NOMO-1 treated with DMSO at 0.1 percent for 48 hours (cell line): ENCODE measurements at regions not wholly inside any gene's neighbourhood (a gene's known extent, or its start where the extent isn't known, plus 50 kb on each side); places are given as distances from the start of the nearest gene placed in this dataset.

Source experiments
- DNase-seq: peaks from one replicate; lab custom pipeline; 2025; ENCODE audit not compliant: unreplicated experiment; lab: John Stamatoyannopoulos, UW

DNA sequence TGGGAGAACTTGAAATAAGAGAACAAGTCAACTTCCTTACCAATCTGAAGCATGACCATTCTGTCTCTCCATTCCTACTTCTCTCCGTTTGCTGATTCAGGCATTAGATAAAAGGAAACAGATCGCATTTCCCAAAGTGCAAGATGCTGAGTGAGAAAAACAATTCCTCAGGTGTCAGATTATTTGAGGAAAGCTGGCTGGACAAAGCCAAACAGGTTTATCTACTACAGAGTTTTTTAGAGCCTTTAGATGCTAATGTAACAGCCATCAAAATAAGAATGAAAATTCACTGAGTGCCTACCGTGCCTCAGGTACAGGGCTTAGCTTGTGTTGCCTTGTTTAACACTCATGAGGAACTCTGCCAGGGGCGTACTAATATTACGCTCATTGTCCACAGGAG, 135.9 kb upstream of the MBL2 start:
- DNase-seq: no peak

GRCh38 chr10:52906046-52906445, 133.5 kb upstream of the MBL2 start:
- no peak for DNase-seq

DNA sequence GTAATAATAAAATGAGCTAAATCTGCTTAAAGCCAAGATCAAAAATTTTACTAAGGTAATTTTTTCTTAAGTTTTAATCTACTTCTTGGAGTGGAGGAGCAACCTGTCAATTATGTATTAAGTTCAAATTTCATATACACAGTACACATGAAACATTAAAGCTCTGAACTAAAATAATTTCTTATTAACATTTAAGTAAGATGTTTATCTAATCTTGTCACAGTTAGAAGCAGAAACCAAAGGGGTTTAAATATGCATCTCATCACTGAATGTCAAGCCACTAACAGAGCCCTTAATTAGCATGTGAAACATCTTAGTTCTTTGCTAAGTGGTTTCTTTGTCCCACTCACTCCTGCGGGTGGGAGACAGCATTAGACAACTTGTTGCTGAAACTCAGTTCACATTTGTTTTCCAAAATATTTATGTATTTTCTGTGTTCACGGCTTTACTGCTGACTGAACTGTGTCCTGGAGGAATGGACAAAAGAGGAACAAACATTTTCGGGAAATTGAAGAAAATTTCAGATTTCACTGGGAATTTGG, 130.9 kb upstream of the MBL2 start:
- DNase-seq: no peak

GRCh38 chr10:52900593-52900992, 128.0 kb upstream of the MBL2 start:
- DNase-seq: no peak

DNA sequence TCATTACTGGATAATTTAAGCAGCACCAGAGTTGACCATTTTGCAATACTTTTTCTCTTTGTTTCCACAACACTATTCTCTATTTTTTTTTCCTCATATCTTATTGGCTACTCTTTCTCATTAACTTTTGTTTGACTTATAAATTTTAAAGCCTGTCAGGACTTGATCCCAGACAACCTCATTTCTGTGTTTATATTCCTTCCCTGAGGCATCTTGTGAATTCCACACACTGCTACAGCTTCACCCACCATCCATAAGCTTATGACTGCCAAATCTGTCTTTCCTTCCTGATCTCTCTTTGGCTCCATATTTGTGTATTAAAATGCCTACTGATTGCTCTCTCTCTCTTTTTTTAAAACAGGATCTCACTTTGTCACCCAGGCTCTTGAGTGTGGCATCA, 124.6 kb upstream of the MBL2 start:
- DNase-seq: no peak

DNA sequence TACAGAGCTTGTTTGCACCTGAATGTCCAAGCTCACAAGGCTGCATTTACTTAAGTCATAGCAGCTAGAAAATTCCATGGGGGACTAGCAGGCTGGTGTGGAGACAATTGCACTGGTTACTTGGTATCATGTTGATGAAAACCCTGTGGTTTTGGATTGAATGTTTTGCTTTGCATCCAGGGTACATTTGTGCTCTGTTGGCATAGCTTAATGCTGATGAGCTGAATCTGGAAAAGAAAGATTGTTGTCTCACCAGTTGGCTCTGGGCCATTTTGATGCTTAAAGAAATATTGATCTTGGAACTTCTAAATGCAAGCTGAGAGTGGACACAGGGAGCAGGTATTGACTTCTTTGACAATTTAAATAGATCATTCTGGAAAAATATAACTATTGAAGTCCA, 122.5 kb upstream of the MBL2 start:
- no peak for DNase-seq

DNA sequence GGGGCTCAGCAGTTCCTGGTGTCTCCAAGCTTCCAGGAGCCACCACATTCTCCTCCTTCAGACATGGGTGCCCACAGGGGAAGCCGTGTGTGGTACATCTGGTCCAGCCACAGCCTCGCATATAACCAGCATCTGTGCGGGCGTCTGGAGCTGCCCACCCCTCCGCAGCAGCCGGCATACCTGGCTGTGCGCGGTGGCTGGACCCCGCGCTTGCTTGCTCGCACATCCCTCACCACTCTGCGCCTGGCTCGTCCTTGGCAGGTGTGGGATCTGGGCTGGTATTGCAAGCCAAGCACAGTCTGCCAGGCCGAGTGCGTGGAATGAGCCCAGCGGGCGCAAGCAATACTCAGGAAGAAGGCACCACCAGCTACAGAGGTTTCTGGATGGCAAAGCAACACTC, 117.7 kb upstream of the MBL2 start:
- DNase-seq: no peak

DNA sequence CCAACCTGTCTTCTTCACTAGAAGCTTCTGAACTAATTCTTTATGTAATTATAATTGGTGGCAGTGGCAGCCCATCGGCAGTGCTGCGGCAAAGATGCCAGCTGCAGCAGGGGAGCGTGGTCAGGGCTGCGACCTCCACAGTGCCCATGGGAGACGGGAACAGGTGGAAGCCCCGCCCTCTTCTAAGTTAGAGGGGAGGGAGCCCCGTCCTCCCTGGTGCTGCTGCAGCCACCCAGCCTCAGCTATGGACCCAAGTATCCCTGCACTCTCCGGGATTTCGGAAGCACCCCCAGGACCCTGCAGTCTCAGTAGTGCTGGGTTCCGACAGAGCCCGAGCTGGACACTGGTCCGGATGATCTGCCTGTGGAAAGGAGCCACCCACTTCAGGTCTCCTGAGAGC, 117.0 kb upstream of the MBL2 start:
- DNase-seq: no peak

- DNase-seq: peak; percentile 60
Observed at GRCh38 chr10:52883996-52884871, 111.7 kb upstream of the MBL2 start.

DNA sequence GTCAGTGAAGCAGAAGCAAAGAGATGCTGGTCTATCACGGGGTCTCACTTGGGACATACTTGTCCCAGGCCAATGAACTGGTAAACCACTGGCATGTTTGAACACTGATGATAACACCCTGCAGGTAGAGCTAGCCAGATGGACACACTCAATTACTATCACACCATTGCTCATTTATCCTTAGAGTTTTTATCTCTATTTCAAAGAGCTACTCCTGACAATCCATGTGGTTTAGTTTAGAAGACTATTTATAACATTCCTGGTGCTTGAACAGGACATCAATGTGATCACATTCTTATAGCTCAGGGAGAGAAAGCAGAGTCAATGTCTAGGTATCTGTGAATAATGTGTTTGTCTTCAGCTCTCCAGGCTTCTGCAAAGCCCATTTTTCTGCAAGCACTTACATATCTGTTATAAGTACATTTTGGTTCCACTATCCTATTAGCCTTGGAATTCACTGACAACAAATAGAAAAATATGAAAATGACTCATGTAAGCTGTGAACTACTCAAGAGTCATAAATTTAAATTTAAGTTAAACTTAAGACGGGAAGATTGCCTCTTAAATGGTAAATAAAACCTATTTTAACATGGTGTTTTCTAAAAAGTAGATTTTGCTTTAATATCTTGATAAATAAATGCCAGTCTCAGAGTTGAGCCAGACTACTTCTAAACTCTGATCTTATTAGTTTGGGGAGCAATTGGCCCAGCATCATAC, 106.7 kb upstream of the MBL2 start:
- no peak for DNase-seq

- no peak for DNase-seq
Observed at GRCh38 chr10:52877451-52877850, 104.9 kb upstream of the MBL2 start.

DNA sequence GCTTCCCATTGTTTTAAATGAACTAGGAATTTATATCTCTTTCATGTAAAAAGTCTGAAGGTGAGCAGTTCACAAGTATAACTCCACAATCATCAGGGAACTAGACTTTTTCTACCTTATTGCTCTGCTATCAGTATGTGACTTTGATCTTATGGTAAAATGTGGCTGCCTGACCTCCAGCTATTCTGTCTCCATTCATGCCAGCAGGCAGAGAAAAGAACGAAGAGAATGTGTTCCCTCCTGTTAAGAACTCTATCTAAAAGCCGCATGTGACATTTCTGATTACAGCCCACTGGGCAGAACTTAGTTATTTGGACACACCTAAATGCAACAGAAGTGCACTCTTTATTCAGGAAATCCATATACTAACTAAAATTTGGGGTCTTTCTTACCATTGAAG, 102.8 kb upstream of the MBL2 start:
- DNase-seq: no peak

DNA sequence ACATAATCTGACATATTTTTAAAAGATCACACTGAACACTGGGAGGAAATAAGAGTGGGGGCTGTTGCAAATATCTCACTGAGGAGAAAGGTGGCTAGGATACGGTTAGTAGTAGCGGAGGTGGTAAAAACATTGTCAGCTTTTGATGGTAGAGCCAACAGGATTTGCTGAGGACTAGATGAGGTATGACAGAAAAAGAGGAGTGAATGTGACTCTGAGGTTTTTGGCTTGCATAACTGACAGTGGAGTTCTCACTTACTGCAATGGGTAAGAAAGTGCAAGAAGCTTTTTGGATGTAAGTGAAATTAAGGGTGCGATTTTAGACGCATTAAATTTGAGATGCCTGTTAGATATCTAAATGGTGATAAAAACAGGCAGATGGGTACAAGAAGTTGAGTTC, 102.0 kb upstream of the MBL2 start:
- DNase-seq: no peak

GRCh38 chr10:52871191-52871843, 98.7 kb upstream of the MBL2 start:
- no peak for DNase-seq

DNA sequence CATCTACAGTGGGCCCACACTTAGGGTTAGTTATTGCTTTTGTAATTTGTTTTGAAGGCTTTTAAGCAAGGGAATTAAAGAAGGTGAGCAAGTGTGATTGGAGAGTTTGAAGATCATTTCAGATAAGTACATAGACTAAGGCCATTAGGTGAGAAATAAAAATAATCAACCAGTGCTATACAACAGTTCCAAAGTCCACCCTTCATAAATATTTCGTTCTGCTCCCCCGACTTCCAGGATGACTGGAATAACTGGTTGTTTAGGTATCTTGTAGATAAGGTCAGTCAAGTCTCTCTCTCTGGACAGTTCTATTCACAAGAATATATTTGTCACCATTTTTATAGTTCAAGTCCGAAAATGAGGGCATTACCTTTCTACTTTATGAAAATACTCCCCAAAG, 98.0 kb upstream of the MBL2 start:
- no peak for DNase-seq

DNA sequence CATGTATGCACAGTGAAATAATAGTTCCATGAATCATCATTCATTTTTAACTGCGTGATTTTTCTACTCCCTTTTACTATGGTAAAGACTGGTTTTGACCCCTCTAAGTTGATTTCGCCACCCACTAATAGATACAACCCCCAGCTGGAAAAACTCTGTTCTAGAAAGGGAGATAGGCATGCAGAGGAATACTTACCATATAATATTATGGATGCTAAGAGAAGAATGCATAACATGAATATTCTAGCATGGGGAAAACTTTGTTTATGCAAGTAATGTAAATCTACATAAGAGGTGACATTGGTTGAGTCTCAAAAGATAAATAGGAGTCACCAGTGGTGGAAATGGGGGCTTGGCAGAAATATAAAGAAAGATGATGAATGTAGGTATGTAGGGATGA, 97.3 kb upstream of the MBL2 start:
- DNase-seq: no peak

- no peak for DNase-seq
Observed at GRCh38 chr10:52865213-52865612, 92.6 kb upstream of the MBL2 start.

GRCh38 chr10:52864201-52865106, 91.9 kb upstream of the MBL2 start:
- no peak for DNase-seq

DNA sequence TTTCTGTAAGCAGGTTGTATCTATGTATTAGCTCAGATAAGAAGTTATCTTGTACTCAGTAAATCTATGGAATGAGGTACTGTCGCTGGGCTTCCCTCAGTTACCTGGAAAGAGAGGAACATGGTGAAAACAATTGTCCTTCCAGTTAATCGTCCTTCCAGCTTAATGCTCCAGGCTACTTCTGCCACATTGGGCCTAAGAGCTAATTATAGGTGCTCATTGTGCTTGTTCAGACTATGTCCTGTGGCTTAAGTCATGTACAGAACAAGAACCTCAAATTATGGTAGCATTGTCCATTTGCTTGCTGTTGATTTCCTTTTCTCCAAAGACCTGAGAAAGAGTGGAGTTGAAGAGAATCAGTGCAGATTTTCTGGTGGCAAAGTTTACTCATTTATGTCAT, 86.1 kb upstream of the MBL2 start:
- no peak for DNase-seq

DNA sequence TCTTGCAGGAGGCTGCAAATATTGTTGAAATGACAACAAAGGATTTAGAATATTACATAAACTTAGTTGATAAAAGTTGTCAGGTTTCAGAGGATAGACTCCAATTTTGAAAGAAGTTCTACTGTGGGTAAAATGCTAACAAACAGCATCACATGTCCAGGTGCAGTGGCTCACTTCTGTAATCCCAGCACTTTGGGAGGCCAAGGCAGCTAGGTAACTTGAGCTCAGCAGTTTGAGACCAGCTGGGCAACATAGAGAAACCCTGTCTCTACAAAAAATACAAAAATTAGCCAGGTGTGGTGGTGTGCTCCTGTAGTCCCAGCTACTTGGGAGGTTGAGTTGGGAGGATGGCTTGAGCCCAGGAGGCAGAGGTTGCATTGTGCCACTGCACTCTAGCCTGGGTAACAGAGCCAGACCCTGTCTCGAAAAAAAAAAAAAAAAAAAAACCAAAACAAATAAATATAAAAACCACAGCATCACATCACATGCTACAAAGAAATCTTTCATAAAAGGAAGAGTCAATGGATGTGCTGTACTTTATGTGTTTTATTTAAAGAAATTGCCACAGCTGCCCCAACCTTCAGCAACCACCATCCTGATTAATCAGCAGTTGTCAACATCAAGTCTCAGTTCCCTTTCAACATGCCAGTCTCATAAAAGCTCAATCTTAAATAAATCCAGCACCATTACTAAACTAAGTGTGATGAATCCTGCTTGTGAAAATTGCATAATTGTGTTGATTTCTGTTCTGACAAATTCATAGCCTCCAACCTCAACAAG, 83.2 kb upstream of the MBL2 start:
- peak; percentile 27 for DNase-seq
